ENCODE measurements at regions not wholly inside any gene's neighbourhood (a gene's known extent, or its start where the extent isn't known, plus 50 kb on each side); places are given as distances from the start of the nearest gene placed in this dataset.
"Not testable (repeated sequence)": the region's sequence is repeated elsewhere in the genome, so short reads cannot be mapped to it uniquely, and the experiment has no call there.

DNA sequence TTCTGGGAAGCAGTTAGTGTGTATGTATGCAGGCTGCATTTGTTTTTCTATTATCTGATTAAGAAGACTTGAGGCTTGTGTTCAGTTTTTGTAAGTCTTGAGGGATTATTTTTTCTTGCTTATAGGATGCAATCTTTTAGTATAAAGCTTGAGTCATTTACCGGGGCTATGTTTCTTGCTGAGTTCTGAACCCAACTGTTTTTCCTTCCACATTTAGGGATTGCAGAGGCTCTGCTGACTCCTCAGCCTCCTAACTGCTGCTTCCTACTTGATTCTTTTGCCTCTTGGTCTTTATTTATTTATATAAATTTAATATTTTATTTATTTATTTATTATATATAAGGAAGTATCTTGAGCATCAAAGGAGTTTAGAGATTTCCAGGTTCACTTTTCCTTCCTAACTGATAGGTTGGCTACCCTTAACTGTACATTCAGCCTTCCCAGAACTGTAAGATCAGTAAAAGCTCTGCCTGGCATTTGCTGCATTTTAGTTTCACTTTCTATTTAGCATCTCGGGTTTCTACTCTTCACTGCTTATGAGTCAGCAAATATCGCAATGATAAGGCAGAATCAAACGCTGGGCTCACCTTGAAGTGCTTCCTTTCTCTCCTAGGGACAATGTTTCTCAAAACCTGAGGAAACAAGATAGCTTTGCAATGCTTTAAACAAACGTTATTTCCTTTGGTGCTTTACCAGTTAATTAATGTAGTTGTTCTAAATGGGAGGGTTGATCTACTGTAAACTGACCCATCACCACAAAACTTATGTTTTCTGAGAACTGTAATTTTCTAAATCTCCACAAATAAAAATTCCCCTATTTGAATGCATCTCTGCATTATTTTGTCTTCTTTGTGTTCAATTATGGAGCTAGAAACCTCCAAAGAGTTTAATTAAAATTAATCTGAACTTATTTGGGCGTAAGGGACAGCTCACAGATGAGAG lies 1183.7 kb upstream of the TMEM132C start:
- no peak for DNase-seq (ENCODE audit: low read depth)

- no peak for DNase-seq (ENCODE audit: low read depth)
These were observed 1165.9 kb upstream of the TMEM132C start for GRCh38 chr12:127101076-127101475.

DNA sequence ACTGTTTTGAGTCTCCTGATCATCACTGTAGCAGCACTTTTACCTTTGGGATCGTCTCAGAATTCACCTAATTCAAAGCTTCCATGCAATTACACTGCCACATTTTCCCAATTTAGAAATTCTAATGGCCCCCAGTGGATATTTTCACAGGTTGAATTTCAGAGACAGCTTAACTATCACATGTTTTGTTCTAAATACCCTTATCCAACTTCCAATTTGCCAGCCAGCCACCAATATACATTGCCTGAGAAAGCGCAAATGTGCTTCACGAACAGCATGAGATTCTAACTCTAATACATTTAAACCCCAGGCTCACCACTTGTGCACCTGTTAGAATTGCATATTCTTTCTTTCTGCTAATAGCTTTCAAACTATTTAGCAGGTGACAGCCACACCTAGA lies 1160.9 kb upstream of the TMEM132C start:
- no peak for DNase-seq (ENCODE audit: low read depth)

GRCh38 chr12:127106697-127107096 lies 1160.3 kb upstream of the TMEM132C start:
- no peak for DNase-seq (ENCODE audit: low read depth)

DNA sequence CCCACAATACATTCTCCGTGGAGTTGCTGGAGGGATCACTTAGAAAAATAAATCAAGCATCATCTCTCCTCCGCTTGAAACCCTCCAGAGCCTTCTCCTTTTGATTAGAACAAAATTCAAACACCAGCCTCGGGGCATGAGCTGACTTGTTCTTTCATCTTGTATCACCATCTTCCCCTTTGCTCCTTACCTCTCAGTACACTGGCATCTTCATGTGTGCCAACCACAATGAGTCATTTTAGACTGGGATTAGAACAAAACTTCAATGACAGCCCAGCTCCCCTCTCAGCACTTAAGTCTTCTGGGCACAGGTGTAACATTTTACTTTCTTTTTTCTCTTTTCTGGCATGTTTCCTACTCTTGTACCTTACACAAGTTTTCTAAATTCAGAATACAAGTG lies 1159.2 kb upstream of the TMEM132C start:
- no peak for DNase-seq (ENCODE audit: low read depth)

GRCh38 chr12:127108360-127109215 lies 1158.4 kb upstream of the TMEM132C start:
- peak; percentile 14 for DNase-seq (ENCODE audit: low read depth)

- DNase-seq (ENCODE audit: low read depth): no peak
These were observed 1153.0 kb upstream of the TMEM132C start for GRCh38 chr12:127113945-127114344.

GRCh38 chr12:127115468-127116035 lies 1151.4 kb upstream of the TMEM132C start:
- no peak for DNase-seq (ENCODE audit: low read depth)

- DNase-seq (ENCODE audit: low read depth): no peak
These were observed 1148.7 kb upstream of the TMEM132C start for GRCh38 chr12:127118251-127118650.

GRCh38 chr12:127119600-127120140 lies 1147.3 kb upstream of the TMEM132C start:
- no peak for DNase-seq (ENCODE audit: low read depth)

DNA sequence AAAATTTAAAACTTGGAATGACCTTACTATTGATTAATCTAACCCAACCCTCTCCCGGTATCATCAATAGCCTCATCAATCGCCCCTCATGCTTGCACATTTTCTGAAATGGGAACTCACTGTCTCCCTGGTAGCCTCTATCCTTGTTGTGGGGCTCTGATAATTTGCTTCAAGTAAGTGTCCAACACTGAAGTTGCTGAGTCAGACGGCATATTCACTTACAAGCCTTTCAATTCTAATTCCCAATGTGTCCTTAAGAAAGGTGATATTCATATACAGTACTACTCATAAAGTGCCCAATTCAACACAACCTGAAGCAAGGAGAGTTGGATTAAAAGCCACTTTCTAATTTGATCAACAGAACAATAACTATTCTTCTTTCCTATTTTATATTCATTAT lies 1146.1 kb upstream of the TMEM132C start:
- no peak for DNase-seq (ENCODE audit: low read depth)

- no peak for DNase-seq (ENCODE audit: low read depth)
These were observed 1145.4 kb upstream of the TMEM132C start for GRCh38 chr12:127121494-127122084.

DNA sequence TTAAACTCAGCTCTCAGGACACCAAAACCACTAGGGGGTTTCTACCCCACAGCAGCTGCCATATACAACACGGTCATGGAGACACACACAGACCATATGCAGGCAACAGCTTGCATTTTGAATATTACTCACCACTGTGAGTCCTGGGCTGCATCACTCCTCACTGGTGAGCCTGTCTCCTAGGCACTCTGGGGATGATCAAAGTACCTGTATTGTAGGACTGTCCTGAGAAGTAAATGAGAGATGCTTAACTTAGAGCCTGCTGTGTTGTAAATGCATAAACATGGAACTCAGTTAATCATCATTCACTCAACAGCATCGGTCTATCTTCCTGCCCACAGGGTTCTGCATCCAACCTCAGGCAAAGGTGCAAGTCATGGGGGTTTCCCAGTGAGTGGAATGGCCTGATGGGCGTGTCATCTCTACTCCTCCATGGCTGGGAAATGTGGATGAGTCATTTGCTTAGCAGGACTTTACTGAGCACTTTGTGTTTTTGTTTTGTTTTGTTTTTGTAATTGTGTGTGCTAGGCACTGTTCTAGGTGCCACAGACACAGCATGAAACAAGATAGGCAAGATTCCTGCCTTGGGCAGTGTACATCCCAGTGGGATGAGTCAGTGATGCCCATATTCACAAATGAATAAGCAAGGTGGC lies 1141.2 kb upstream of the TMEM132C start:
- no peak for DNase-seq (ENCODE audit: low read depth)

GRCh38 chr12:127126260-127126628 lies 1140.7 kb upstream of the TMEM132C start:
- no peak for DNase-seq (ENCODE audit: low read depth)

- DNase-seq (ENCODE audit: low read depth): no peak
These were observed 1139.1 kb upstream of the TMEM132C start for GRCh38 chr12:127127897-127128296.

GRCh38 chr12:127130506-127131124 lies 1136.4 kb upstream of the TMEM132C start:
- no peak for DNase-seq (ENCODE audit: low read depth)

DNA sequence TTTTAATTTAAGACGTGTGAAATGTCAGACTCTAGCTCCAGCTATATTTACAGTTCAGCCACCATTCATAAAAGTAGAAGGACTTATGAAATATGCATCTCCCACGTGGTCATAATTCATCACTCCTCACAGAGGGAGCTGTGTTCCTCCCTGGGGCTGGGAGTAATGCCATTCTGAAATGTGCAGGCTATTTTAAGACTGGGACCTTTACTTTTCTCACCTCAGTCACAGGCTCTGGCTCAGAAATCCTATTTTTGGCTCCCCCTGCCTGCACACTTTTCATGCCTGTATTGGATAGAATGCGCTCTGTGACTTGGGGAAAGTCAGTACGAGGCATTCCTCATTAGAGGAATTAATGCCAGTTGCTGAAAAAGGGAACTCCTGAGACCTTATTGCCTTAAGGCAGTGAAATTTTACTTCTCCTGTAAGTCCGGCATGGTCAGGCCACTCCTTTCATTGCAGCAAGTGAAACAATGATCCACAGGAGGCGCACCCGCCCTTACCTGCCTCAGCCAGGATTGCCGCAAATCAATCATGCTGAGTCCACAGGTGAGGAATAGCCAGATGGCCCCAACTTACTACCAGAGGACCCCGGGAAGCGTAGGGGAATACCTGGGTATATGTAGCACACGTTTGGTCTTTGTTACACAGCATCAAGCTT lies 1133.2 kb upstream of the TMEM132C start:
- DNase-seq (ENCODE audit: low read depth): no peak

- DNase-seq (ENCODE audit: low read depth): not testable (repeated sequence)
These were observed 1126.0 kb upstream of the TMEM132C start for GRCh38 chr12:127140864-127141484.

DNA sequence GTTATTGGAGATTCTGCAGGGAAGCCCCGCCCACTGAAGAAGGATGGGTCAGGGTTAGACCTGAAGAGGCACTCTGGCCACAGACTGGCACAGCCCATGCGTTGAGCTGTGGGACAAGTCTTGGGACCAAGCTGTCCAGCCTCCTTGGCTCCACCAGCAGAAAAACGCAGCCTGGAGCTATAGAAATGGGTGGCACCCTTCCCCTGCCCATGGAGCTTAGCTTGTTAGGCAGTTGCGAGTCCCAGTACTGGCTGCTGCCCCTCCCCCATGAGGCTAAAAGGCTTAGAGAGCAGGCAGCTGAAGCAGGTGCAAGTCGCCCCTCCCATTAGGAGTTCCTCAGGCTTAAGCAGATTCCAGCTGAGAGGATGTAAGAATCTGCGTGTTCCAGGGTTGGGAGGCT lies 1124.0 kb upstream of the TMEM132C start:
- DNase-seq (ENCODE audit: low read depth): no peak

DNA sequence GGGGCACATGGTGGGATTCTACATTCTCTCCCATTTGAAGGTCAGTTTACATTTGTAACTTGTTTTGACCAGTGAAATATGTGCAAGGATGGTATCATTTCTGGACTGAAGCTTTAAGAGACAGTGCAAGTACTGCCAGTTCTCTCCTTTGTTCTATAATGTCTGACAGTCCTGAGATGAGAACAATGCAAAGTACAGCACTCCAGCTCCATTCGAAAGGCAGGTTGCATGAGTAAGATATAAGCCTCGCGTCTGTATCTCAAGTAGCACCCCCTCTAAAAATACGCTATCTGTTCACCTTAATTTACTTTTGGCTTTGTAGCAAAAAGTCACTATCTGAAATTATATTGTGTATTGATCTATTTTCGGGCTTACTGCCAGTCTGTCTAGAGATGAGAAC lies 1122.2 kb upstream of the TMEM132C start:
- no peak for DNase-seq (ENCODE audit: low read depth)
